Ureter (tissue), 1 donor: ENCODE measurements at regions not wholly inside any gene's neighbourhood (a gene's known extent, or its start where the extent isn't known, plus 50 kb on each side); places are given as distances from the start of the nearest gene placed in this dataset.

ENCODE experiments used
- DNase-seq: peaks from one replicate; pipeline ENCODE4 v3.0.0-alpha.2; 2020; ENCODE audit warnings: low spot score
- donor health status: DM: yes; HTN: yes; CAD: no.

GRCh38 chrX:39439906-39440798 lies 638.9 kb downstream of the MID1IP1 start:
- no peak for DNase-seq

GRCh38 chrX:39440799-39441284 lies 639.6 kb downstream of the MID1IP1 start:
- DNase-seq, result no peak

DNA sequence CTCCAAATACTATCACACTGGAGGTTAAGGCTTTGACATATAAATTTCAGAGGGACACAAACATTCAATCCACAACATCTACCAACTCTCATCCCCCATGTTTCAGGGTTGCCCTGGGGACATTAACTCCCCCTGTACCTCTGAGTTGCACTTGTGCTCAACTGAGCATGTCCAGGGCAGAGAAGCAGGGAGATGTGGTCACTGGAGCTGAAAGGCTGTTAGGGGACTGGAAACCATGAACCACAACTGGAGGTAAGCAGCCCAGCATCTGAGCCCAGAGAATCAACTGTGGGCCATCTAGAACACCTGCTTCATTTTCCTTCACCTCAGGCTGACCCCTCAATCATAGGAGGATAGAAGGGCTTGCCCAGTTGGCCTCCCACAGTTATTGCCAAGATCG lies 641.1 kb downstream of the MID1IP1 start:
- DNase-seq, result no peak

DNA sequence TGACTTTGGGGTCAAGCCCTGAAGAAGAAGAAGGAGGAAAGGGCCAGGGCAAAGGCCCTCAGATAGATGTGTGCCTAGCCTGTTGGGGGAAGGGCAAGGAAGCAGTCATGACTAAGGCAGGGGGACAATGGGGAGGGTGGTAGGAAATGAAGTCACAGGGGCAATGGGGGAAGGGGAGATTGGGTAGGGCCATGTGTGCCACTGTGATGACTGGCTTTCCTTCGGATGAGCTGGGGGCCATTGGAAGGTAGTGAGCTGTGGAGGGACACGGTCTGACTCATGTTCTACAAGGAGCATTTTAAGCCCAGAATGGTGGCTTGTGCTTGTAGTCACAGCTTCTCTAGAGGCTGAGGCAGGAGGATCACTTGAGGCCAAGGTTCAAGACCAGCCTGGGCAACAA lies 642.0 kb downstream of the MID1IP1 start:
- no peak for DNase-seq

DNA sequence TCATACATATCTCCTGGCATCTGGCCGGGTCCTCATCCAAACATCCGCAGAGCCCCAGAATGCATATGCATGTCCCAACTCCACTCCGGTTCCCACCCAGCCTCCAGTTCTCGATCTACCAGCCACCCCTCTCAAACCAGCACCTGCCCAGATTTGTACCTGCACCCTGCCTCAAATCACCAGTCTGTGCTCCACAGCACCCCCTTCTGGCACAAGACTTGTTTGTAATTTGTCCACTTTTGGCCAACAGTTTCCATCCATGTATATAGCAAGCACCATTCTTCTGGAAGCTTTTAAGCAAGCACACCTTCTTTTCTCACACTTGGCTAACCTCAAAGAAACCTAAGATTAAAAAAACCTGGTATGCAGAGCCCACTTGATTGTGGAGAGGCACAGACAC lies 644.1 kb downstream of the MID1IP1 start:
- DNase-seq, result no peak

DNA sequence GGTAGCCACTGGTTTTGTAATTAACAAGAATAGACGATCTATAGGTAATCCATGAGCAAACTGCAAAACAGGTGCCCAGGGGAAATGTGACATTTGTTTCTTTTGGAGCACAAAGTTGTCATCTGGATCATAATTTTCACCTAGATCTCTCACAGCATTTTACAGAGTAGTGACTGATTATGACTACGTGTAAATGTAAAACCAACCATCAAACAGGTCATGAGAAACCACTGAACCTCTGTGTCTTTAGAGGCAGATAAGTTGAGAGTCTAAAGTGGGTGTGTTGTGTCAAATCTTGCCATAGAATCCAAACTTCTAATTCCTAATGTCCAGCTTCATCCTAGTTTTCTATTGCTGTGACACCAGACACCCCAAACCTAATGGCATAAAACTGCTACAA lies 648.1 kb downstream of the MID1IP1 start:
- no peak for DNase-seq

DNA sequence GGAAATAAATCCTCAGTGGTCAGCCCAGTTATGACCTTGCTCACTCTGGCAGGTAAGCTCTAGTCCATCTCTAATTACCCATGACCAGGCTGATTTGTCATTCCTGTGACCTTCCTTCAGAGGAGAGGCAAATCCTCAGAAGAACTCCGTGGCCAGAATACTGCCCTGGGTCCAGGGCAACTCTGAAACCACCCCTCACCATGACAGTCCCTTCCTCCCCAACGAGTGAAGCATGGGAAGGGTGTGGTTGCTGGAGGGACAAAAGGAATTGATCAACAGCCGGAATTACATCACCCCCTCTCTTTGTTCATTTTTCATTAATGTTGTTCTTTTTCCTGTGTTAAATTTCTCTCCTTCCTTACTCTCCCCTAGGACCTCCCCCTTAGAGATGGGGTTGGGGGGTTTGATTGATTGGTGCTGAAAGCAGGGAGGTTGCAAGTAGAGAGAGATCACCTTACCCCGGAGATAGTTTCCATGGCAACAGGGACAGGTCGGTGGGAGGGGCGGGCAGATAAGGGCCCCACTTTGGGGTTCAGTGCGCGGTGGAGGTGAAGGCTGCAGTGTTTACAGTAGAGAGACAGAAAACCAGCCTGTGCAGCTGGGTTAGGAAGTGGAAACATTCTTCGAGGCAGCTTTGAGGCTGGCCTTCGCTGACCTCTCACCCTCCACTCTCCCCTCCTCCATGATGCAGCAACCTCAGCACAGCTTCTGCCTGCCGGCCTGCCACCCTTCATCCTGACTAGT lies 647.4 kb downstream of the BCOR start:
- DNase-seq, result no peak

DNA sequence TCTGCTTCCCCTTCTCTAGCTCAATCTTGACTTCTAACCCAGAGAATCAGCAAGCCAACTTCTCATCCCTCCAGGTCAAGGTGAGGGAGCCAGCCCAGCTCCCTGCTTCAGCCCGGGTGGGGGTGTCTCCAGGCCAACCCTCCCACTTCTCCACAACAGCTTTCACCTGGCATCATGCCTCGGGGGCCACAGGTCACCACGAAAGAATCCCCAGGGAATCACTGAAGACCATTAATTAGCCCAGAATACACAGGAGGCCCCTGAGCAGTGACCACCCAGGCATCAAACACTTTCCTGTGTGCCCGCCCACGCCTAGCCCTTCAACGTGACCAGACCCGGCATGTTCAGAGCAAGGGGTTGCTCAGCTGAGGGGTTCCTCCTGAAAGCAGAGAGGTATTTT lies 646.7 kb downstream of the BCOR start:
- DNase-seq, result no peak

- DNase-seq, result no peak
Measured at GRCh38 chrX:39452401-39452800, 645.4 kb downstream of the BCOR start.

GRCh38 chrX:39453889-39454621 lies 643.7 kb downstream of the BCOR start:
- no peak for DNase-seq

- no peak for DNase-seq
Measured at GRCh38 chrX:39456894-39457604, 640.7 kb downstream of the BCOR start.

DNA sequence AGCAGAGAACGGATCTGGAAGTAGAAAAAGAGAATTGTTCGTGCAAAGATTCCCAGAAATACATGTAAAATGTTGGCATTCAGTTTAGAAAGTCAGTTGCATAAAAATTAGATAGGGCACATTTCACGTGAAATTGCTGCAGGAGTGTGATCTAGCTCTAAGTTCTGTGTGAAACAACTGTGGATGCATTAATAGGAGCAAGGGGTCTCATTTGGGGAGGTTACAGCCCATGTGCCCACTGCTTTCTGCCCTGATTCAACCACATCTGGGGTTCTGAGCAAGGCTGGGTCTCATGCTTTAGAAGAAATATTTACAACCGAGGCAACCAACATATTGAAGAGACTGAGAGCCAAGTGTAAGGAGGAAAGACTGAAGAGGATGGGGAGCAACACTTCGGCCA lies 639.0 kb downstream of the BCOR start:
- no peak for DNase-seq

DNA sequence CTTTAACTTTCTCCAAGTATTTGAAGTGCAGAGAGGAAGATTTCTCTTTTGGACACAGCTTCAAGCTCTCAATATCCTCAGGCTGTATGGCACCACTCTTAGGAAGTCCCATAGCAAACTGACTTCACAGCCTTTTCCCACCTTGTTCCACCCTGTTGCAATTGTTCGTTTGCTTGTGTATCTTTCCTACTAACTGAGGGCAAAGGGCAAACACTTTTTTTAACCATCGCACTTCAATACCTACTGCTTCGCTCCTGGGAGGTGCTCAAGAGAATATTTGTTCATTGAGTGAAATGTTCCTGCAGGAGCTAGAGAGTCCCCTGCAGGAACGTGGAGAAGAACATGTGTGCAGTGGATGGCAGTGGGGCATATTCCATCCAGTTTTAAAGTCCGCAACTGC lies 638.6 kb downstream of the BCOR start:
- no peak for DNase-seq

GRCh38 chrX:39459952-39460351 lies 637.8 kb downstream of the BCOR start:
- no peak for DNase-seq

DNA sequence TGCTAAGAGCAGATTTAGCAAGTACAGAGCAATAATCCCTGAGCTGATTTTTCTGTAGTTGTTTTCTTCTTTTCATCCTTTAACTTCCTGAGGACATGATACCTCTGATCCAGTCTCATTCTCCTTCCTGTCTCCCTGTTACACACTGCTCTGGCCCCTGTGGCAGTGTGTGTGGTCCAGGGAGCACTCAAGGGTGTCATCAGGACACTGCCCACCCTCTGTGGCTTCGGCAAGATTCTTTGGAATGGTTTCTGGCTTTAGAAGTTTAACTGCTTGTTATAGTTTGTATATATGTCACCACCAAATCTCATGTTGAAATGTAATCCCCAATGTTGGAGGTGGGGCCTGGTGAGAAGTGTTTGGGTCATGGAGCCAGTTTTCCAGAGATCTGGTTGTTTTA lies 637.3 kb downstream of the BCOR start:
- DNase-seq, result no peak

- no peak for DNase-seq
Measured at GRCh38 chrX:39462835-39463234, 634.9 kb downstream of the BCOR start.

- DNase-seq, result no peak
Measured at GRCh38 chrX:39464253-39464652, 633.5 kb downstream of the BCOR start.

DNA sequence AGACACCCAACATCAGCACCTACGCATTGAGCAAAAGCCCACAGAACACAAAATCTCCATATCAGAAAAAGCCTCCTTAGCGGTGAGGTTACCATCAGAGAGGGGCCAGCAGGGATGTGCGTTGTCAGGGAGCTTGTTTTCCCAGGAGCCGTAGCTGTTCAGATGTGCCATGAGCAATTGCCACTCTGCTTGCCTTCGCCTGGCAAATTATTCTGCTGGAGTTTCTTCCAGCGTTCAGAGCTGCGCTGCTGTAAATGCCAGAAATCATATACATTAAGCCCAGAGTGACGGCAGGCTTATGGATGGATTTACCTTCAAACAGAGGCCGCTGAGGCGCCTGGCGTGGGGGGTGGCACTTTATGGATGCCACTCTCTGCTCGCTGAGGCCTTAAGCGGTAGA lies 632.3 kb downstream of the BCOR start:
- DNase-seq, result no peak

DNA sequence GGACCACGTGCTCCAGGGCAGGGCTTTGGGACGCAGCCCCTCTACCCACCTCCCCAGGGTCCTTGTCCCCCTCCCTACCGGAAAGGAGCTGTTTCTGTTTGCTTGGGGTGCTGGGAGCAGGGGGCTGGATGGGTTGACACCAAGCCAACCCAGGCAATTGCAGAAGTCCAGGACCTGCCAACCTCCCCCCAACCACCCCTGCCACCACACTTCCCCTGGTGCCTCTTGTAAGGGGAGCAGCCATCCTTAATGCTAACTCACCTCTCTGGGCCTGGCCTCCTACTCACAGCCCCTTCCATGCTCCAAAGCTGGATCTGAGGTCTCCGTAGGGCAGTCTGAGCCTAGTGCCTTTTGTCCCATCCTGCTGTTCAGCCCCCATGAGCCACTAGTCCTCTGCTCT lies 631.9 kb downstream of the BCOR start:
- no peak for DNase-seq

DNA sequence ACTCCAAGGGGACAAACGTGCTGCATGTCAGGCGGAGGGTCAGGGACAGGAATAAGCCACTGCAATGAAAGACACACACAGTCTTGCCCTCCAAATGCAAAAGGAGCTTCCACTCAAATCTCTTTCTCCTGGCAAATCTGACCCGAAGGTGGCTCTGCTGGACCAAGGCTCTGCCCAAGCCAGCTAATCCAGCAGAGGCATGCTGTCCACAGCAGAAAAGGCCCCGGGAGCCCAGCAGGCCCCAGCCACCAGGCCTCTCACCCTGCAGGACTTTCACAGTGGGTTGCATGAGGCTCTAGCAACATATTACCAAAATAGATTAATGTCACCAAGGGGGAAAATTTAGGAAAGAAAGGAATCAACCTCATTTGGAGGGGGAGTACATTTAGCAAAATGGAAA lies 628.6 kb downstream of the BCOR start:
- no peak for DNase-seq

- no peak for DNase-seq
Measured at GRCh38 chrX:39470588-39471407, 627.0 kb downstream of the BCOR start.
